ENCODE measurements at regions not wholly inside any gene's neighbourhood (a gene's known extent, or its start where the extent isn't known, plus 50 kb on each side); places are given as distances from the start of the nearest gene placed in this dataset.
"Not testable (repeated sequence)": the region's sequence is repeated elsewhere in the genome, so short reads cannot be mapped to it uniquely, and the experiment has no call there.

DNA sequence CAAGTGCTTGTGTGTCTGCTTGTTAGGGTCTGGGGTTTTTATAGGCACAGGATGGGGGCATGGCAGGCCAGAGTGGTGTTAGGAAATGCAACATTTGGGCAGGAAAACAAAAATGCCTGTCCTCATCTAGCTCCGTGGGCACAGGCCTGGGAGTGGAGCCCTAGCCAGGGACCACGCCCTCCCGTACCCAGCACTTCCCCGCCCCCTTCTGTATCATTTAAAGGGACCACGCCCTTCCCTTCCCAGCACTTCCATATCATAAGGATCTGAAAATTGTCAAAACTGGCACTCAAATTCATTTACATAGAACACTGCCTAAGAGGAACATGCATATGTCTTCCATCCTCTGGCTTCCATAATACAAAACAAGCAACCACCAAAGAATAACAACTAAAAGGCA is 185.8 kb downstream of the B3GLCT start:
- DNase-seq (ENCODE audit: low read depth, low spot score): no peak

DNA sequence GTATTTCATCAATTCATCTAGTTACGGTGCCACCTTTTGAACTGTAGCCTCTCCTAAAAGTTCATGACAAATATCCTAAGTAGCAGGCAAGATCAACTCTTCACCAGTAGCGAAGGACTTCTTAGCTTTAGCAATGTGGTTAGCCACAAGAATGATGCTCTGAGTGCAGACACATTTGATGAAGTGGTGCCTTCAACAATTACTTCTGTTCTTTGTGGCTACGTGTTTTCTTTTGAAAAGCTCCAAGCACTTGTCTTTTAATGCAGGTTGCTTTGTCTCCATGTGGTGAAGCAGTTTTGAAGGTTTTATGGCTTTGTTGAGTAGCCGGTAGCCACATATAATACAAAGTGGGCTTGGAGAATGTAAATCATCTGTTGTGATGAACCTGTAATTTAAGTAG is 194.7 kb downstream of the B3GLCT start:
- DNase-seq (ENCODE audit: low read depth, low spot score): no peak

DNA sequence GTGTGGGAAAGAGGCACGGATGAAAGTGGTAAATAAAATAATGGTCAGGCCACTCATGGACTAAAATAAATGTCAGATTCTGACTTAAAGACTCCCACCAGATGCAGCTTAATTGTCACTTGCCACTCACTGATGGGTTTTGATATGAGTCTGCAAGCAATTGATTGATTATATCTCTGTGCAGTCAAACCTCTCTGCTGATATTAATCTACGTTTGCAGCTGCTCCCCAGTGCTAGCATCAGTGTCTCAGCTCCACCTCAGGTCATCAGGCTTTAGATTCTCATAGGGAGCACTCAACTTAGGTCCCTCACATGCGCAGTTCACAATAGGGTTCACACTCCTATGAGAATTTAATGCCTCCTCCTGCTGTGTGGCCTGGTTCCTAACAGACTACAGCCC is 195.3 kb downstream of the B3GLCT start:
- DNase-seq (ENCODE audit: low read depth, low spot score): no peak

DNA sequence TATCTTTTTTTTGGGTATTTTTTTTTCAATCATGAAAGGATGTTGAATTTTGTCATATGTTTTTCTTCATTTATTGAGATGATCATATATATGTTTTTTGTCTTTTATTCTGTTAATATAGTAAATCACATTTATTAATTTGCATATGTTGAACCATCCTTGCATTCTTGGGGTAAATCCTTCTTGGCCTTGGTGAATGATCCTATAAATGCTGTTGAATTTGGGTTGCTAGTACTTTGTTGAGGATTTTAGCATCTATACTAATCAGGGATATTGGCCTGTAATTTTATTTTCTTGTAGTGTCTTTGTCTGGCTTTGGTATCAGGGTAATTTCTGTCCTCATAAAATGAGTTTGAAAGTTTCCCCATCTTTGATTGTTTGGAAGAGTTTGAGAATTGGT is 199.9 kb downstream of the B3GLCT start:
- no peak for DNase-seq (ENCODE audit: low read depth, low spot score)

DNA sequence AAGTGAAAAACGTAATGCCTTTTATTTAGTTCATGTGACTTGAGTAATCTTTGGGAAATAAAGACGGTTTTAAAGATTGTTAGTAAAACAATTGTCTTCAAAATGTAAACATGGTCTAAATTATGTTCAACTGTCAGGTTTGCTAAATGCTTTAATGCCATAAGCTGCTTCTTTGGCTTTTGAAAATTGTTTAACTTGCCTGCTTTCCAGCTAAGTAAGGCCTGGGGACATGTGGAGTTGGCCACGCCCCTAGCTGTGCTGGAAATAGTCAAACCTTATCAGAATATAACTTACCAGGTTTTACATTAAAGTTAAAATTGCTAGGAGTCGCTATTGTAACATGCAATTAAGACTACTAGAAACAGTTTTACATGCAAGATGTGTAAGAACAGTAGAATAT is 203.9 kb downstream of the B3GLCT start:
- not testable (repeated sequence) for DNase-seq (ENCODE audit: low read depth, low spot score)

DNA sequence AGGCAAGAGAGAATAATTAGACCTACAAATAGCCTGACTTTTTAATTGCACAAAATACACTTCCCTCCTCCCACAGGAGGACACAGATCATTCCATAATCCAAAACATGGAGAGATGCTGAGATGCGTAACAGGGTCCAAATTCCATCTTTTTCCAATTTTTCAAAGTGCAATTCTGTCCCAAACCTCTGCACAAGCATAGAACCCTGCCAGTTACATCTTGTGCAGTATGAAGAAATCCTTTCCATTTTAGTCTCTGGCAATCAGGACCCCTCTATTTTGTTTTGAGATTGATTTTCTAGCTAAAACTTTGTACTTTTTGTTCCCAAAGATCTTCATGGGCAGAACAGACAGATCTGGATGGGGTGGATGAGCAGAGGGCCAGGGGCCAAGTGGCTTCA is 209.2 kb downstream of the B3GLCT start:
- no peak for DNase-seq (ENCODE audit: low read depth, low spot score)

DNA sequence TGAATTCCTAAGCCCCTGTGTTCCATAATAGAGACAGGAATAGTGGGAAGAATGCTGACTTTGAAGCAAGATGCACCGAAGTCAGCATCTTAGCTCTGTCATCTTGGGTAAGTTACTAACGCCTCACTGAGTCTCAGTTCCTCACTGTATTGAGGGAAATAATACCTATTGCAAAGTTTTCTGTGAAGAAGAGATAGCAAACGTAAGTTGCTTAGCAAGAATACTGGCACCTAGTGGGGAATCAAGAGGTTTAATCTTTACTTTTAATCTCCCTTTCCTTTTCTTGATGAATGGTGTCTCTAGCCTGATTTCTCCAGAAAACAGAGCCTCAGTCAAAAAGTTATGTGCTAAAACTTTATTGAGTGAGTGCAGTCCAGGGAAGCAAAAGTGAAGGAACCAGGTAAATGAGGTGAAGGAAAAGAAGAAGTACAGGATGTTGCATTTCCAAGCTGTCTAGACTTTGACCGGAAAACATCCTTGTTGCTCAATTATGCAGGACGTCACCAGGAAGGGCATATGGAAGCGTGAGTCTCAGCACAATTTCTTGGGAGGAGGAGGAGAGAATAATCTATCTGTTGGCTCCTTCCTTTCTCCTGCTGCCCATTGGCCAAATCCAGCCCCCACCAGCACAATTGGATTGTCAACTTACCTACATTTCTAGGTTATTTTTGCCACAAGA is 210.0 kb downstream of the B3GLCT start:
- no peak for DNase-seq (ENCODE audit: low read depth, low spot score)

DNA sequence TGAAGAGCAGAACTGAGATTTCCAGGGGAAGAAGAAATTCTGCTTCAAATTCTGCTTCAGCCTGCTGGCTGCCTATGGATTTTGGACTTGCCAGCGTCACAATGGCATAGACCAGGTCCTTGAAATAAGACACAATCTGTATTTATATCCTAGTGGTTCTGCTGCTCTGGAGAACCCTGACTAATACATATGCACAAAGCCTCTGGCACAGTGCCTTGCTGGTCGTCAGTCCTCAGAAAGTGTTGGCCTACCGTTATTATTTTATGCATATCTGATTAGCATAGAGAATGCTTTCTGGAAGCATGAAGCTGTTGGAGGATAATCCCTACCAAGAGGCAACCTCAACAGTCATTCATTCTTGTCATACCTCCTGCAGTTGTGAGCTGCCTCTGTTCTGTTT is 213.7 kb downstream of the B3GLCT start:
- DNase-seq (ENCODE audit: low read depth, low spot score): no peak

DNA sequence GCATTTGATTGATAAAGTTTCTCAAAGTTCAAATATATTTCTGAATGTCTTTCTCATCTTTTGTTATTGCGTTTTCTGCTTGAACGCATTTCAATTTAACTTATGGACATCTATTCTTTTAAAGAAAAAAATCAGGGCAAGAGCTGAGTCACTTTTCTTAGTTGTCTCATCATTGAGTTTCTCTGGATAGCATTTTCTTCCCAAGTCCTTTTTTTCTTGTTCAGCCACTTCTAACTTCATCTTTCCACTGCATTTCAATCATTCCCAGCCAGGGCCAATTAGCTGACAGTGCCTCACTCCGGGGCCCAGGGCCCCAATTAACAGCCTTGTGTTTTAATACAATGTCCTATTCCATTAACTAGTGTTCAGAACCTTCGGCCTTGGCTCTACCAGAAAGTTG is 216.3 kb downstream of the B3GLCT start:
- no peak for DNase-seq (ENCODE audit: low read depth, low spot score)

DNA sequence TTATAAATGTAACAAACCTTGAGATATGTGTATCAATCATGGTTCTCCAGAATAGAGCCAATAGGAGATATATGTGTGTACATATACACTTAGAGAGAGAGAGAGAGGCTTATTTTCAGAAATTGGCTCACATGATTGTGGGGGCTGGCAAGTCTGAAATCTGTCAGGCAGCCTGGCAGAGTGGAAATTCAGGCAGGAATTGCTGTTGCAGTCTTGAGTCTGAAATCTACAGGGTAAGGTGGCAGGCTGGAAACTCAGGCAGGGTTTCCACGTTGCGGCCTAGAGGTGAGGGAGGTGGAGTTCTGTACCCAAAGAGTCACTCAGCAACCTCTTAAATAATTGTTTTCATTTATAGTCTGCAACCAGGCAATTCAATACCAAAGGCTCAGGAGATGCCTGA is 218.4 kb downstream of the B3GLCT start:
- no peak for DNase-seq (ENCODE audit: low read depth, low spot score)

DNA sequence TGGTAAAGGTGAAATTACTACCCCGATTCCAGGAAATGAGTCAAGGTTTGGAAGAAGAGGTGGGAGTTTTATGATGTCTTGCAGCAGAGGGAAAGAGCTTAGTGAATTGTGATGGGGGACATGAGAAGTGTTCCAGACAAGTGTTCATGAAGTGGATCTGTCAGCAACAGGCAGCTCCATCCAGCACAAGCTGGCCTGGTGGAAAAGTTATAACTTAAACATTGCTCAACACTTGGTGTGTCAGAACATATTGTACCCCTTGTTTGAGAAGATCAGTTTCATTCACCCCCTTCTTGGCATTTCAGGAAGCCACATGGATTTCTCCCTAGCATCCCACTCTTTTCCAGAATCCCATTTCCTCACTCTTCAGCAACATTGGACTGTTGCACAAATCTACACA is 222.0 kb downstream of the B3GLCT start:
- DNase-seq (ENCODE audit: low read depth, low spot score): no peak

DNA sequence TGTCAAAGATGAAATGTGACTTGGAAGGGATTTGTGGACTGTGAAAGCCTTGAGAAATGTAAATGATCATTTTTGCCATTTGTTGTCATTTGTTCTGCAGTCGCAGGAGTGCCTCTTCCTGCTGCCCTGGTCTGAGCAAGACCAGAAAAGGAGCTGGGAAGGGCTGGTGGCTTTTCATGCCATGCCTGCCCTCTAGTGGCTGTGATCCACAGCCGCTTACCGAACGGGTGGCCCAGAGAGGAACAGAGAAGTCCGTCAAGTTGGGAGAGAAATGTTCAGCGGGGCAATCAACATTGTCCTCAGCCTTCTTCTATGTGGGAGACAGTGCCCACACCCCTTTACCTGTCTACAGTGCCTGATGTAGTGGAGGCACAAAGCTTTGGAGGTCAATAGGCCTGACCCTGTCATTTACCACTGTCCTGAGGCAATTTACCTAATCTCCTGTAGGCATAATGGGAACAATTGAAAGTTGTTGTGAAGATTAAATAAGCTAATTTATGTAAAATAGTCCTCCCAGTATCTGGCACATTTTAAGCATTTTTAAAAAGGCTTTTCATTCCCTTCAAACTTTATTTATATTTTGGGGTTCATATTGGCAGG is 224.5 kb downstream of the B3GLCT start:
- peak; percentile 54 for DNase-seq (ENCODE audit: low read depth, low spot score)

DNA sequence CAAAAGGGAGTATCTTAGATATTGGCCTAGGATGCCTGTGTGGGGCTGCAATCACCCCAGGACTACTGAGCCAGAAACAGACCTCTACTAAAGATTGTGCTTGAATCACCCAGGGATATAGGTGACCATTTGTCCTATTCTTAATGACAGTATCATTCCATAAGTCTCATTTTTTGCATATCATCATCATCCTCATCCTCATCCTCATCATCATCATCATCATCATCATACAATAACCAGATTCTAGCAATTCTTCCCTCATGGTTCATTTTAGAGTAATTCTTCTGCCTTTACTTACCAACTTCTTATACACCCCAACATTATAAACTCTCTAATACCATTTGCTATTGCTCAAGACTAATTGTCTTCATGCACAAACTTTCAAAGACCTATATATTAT is 226.6 kb downstream of the B3GLCT start:
- no peak for DNase-seq (ENCODE audit: low read depth, low spot score)

DNA sequence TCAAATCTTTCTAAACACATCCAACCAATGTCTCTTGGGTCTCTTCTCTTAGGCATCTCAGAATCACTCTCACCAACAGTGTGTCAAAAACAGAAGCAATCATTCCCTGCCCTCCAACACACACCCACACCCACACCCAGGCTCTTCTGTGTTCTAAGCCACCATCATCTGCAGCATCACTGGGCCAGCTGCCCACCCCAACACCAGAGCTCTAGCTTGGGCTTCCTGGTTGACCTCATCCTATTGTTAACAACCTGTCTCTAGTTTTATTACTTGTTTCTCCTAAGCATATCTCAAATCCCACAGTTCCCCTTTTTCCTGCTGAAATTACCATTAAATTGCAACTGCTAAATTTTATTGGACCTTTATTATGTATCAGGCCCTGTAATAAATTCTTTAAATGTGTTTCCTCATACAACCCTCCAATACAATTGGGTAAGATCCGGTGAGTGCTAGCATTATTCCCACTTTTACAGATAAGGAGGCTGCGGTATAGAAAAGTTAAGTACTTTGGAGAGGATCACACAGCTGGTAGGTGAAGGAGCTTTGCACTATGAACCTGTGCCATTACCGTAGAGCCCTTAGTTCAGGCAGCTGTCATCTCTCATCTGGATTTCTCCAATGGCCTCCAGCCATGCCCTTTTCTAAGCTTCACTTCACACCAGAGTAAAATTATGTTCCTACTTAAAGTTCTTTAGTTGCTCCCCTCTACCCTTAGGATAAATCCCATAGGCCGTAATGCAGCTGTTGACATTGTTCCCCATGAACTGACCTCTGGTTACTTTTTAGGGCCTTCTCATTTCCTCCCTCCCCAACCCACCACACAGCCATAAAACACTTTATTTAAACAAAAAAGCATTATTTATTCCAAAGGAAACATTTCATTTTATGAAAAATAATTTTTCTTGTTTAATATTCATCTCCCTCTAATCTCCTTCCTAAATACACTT is 227.7 kb downstream of the B3GLCT start:
- DNase-seq (ENCODE audit: low read depth, low spot score): no peak

DNA sequence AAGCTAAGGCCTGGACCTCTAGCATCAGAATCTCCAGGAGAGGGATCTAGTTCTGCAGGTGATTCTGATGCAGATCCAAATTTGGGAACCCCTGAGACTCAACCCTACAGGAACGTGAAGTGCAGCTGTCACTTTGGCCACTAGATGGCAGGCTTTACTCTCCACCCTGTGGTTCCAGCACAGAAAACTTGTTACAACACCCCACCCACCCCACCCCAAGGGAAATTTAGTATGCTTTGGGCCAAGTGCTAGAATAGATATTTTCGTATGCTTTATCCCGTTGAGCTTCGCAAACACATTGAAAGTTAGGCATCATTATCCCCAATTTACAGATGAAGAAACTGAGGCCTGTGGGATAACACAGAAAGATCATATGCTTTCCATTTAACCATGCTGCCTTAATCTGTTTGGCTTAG is 232.0 kb downstream of the B3GLCT start:
- DNase-seq (ENCODE audit: low read depth, low spot score): no peak

DNA sequence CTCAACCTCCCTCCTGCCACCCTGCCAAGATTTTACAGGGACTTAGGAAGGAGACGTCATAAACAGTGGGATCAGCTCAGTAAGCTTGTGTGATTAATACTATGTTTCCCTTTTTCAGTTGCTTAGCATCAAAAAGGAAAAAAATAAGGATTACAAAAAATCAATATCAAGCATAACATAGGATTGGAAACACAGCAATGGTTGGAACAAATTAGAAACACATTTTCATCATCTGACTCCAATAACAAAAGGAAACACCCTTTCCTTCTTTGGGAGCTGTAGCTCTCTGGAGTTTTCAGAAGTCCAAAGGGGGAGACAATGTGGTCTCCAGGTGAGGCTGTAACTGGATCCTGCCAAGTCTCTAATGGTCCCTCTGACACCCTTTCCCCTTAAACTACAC is 233.4 kb downstream of the B3GLCT start:
- no peak for DNase-seq (ENCODE audit: low read depth, low spot score)

DNA sequence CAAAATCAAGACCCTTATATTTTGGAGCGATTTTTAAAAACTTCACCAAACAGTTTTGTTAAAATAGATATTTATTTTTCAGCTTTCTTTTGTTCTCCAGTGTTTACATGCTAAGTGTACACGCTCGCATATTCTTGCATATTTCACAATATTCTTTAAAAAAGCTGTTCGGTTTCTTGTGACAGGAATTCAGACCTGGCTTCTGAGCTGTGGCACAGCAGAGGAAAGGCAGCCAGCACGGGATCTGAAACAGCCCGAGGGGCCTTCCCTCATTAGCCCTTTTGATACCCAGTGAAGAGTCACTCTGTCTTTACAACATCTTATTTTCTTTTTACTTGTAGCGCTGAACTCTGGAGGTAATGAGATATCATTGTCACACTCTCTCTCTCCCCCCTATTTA is 234.0 kb downstream of the B3GLCT start:
- DNase-seq (ENCODE audit: low read depth, low spot score): no peak

DNA sequence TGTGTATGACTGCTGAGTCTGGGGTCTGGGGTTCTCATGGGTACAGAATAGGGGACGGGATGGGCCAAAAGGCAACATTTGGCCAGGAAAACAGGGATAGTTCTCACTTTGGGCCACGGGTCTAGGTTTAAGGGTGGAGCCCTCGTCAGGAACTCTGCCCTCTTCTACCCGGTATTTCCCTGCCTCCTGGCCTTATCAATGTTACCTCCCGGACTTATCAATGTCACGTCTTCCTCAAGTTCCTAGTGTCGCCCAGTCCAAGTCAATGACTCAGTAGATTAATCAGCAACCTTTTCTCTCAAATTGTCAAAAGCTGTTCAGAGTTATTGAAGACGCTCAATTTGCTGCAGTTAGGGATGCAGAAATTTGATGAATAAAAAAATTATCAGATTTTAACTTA is 234.8 kb downstream of the B3GLCT start:
- DNase-seq (ENCODE audit: low read depth, low spot score): no peak

DNA sequence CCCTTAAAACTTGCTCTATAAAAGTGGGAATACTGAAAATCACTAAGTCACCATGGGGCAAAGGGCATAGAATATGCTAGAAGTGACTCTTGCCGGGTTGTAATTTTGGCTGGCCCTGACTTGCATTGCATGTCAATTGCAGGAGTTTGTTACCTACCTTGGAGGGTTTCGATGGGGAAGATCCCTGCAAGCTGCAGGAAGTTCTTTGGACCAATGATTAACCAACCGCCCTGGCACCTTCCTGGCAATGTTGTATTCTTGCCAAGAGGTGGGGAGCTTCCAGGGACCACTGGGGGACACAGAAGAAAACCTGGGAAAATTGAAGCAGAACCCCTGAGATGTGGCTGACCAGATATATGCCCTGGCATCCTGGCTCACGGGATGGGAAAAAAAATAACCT is 235.8 kb downstream of the B3GLCT start:
- no peak for DNase-seq (ENCODE audit: low read depth, low spot score)

DNA sequence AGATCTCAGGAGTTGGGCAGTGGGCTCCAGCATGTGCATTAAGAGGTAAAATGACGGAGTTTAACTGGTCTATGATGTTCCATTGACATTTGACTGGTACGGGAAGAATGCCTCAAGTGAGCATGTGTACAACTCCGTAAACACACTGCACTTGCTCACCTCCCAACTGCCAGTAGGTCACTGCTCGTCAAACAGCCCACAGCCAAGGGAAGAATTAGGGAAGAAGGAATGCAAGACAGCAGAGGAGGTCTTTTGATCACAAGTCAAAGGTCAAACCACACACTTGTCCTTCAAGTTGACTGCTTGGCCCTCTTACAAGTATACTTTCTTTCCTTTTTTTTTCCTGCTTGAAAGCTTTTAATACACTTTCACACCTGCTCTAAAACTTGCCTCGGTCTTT is 236.7 kb downstream of the B3GLCT start:
- DNase-seq (ENCODE audit: low read depth, low spot score): no peak

DNA sequence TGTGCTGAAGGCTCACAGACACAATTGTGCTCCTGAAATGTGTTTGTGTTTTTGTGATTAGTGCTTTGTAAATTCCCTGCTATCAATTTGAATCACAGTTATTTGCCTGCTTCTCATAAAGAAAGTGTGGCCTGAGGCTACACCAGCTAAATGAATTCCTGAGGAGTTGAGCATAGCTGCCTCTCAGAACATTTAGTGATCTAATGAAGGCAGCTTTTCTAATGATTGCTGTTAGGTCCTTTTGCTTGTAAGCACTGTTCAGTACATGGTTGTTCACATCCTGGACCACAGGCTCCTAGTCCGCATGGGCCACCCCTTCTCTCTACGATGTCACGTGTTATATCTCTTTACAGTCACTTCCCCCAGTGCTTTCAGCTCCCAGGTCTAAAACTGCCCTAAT is 238.2 kb downstream of the B3GLCT start:
- no peak for DNase-seq (ENCODE audit: low read depth, low spot score)

DNA sequence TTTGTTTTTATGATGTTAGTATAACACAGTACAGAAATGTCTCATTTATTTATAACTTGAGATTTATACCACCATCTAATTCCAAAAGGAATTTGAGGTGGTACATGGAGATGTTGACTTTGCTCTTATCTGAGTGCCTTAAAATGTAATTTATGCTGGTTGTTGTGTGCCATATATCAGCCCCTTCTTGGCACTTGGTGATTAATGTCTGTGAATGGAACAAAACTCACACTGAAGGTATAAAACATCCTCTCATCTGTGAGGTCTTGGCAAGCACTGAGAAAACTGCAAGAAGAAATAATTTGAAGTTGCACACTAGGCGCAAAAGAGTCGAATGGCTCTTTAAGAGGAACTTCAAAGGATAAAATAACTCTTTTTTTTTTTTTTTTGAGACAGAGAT is 240.4 kb downstream of the B3GLCT start:
- DNase-seq (ENCODE audit: low read depth, low spot score): no peak

Data from brain pericyte (primary cell).